GM18907 (cell line): ENCODE measurements at regions not wholly inside any gene's neighbourhood (a gene's known extent, or its start where the extent isn't known, plus 50 kb on each side); places are given as distances from the start of the nearest gene placed in this dataset.

ENCODE experiments used
- ATAC-seq: cut with Tn5 transposase; IDR thresholded peaks from one replicate; pipeline ENCODE4 v1.9.1; 2021; ENCODE audit warnings: mild to moderate bottlenecking, moderate library complexity; ENCODE audit not compliant: unreplicated experiment

- peak; percentile 66 for ATAC-seq
Observed at GRCh38 chr5:35478856-35479682, 138.6 kb upstream of the SPEF2 start.

DNA sequence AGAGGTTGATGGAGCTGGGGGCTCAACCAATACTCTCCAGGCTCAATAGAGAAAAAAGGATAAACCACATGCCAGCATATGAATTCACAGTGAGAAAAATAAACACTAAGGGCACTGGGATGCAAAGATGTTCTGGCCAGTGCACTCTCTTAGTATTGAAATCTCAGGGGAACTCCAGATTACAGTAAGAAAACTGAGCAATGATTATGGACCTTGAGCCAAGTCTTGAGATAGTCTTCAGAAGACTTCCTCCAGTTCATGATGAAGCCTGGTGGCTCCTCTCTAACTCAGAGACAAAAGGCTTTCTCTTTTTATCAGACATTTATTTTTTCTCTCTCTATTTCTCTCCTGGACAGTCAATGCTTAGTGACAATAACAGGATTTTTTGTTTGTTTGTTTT is 139.8 kb upstream of the SPEF2 start:
- ATAC-seq: no peak

- ATAC-seq: no peak
Observed at GRCh38 chr5:35477321-35477720, 140.3 kb upstream of the SPEF2 start.

DNA sequence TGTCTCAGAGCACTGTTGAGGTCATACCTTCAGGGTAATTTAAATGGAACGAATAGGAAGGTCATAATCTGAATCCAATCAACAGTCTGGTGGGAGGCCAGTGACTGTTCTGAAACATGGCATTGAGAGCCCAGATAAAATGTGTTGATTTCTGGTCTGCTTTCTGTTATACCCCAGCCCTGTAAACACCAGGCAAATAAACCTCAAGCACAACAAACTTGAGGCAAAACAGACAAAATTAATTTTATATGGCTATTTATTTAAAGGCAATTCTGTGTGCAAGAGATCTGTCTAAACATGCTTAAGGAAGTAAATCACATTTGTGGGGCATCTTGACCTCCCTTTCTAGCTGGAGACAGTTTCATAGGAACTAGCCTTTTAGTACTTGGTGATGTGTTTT is 140.9 kb upstream of the SPEF2 start:
- ATAC-seq: no peak

DNA sequence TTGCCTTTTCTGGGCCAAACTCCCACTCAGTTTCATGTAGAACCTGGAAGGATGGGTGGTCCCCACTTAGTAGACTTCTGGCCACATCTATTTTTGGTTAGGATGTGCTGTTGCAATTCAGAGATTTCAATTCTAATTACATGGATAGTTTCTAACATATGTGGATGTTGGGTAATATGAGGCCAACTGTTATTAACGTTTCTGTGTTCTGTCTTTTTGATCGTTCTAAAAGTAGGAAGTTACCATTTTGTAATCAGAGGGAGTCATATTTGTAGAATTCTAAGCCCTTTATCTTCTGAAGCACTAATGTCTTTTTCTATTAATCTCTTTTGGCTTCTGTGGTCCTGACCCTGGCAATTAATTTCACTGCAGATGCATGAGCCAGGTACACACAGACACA is 141.6 kb upstream of the SPEF2 start:
- no peak for ATAC-seq

DNA sequence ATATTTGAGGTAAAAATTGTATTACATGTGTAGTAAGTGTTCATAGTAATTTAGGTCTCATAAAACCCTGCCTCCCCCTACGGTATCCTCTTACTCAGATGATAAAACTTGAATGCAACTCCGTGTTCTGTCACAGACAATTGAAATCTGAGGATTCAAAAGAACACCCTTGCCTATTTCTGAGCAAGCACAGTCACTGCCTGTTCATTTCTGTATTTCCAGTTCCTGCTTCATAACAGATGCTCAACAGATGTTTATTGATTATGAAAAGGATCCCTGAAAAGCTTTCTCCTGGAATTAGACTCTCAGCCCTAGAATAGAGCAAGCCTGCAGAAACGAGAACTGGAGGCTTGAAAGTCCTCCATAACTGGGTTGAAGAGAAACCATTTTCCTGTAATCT is 144.1 kb upstream of the SPEF2 start:
- no peak for ATAC-seq

DNA sequence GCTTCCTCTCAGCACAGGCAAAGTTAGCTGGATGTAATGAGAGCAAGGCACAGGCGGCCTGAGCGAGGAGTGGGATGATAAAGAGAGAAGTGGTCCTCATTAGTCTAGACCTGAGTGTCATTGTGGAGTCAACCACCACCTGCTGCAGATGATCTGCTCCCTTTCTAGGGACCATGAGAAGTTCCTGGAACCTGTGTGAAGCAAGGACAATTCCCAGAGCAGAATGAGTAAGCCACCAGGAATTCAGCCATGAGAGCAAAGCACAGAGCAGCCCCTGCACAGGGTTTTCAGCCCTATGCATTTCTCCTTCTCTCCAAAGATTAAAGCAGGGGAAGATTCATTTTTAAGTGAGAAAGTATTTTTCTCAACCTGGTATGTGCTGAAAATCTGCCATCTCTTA is 146.8 kb upstream of the SPEF2 start:
- no peak for ATAC-seq

DNA sequence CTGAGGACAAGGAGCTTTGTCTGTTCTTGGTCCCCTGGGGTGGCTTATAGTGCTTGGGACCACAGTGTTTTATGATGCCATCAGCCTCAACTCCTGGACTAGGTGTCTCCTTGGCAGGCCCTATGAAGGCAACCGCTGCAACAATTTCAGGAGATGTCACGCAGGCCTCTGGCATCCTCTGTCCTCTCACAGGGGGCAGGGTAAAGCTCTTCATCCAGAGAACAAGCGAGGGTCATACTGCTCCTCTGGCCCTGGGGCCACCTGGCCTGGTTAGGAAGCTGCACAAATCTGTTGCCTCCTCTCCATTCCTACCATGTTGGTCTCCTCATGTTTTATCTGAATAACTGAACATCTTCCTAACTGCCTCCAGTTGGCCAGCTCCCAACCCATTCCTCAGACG is 148.9 kb upstream of the SPEF2 start:
- no peak for ATAC-seq

DNA sequence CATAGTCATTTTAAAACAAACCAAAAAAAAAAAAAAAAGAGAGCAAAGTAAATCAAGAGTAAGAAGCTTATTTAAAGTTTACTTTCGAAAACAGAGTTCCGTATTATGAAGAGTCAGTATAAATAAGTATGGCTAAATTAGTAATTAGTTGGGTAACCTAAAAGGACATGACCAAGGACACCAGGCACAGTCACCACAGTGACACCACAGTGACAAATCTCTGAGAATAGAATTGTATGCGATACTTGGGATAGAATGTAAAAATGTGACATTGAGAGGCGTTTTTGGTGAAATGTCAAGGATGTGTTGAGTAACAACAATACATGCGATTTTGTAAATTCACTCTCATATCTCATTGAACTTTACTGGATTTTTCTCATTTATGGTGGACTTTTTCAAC is 150.9 kb upstream of the SPEF2 start:
- no peak for ATAC-seq

DNA sequence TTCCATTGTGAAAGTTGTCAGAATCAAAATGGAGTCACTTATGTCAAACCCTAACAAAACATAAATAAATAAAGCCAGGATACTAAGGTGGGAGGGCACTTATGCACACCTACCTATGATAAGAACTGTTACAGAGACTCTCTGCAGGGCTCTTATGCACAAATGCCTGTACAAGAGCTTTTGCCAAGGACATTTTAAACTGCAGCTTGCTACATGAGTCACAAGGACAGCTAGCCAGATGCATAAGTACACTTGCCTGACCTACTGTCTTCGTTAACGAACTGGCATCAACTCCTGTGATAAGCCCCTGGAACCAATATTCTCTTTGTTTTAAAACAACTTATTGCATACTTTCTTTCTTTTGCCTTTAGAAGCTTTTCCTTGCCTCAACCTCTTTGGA is 152.9 kb upstream of the SPEF2 start:
- ATAC-seq: no peak

- no peak for ATAC-seq
Observed at GRCh38 chr5:35461530-35461929, 156.1 kb upstream of the SPEF2 start.

DNA sequence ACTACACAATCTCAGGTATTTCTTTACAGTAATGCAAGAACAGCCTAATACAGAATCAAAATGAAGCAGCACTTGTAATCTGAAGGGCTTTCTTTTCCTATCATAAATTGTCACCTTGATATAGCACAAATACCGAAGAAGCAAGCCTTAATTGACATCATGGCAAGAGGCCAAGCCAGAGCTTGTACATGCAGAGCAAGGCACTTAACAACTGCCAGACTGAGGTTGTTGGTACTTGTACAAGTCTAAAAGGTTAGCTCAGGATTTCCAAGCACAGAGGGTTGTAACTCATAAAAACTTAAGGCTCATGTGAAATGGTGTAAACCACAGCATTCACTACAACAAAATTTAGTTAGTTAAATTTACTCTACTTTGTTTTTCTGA is 158.8 kb upstream of the SPEF2 start:
- no peak for ATAC-seq

DNA sequence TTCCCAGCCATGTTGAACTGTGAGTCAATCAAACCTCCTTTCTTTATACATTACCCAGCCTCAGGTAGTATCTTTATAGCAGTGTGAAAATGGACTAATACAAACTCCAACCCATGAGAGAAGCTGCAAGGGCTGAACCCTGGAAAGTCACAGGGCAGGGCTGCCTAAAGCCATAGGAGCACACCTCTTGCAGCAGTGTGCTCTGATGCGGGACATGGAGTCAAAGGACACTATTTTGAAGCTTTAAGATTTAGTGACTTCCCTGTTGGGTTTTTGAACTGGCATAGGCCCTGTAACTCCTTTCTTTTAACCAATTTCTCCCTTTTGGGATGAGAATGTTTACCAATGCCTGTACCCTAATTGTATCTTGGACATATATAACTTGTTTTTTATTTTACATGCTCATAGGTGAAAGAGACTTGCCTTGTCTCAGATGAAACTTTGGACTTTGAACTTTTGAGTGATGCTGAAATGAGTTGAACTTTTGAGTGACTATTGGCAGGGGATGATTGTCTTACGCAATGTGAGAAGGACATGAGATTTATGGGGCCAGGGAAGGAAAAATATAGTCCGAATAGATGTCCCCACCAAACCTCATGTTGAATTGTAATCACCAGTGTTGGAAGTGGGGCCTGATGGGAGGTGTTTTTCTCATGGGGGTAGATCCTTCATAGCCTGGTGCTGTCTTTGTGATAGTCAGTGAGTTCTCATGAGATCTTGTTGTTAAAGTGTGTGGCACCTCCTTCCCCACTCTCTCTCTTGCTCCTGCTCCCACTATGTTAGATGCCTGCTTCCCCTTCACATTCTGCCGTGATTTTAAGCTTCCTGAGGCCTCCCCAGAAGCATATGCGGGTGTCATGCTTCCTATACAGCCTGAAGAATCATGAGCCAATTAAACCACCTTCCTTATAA is 159.5 kb upstream of the SPEF2 start:
- no peak for ATAC-seq

DNA sequence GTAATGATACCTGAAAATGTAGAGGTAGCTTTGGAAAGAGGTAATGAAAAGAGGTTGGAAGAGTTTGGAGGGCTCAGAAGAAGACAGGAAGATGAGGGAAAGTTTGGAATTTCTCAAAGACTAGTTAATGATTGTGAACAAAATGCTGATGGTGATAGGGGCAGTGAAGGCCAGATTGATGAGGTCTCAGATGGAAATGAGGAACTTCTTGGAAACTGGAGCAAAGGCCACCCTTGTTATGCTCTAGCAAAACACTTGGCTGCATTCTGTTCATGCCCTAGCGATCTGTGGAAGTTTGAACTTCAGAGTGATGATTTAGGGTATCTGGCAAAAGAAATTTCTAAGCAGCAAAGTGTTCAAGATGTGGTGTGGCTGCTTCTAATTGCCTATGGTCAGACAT is 161.2 kb upstream of the SPEF2 start:
- ATAC-seq: no peak

DNA sequence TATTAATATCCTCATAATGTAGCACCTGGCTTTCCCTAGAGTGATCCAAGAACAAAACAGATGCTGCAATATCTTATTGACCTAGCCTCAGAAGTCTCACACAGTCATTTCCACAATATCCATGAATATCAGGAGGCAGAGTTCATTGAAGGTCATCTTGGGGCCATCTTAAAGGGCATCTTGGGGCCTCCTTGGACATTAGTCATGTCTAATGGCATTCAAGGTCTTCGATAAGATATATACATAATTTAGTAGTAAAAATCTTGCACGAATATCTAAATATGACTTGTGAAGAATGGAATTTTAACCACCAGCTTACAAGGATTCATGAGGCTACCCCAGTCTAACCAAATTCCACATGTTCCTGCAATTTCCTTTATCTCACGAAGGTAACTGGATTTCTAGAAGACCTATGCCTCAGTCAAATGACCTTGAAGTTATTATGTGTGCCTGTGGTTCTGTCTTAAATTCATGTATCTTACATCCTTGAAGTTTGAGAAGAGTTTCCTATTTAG is 163.6 kb upstream of the SPEF2 start:
- no peak for ATAC-seq

DNA sequence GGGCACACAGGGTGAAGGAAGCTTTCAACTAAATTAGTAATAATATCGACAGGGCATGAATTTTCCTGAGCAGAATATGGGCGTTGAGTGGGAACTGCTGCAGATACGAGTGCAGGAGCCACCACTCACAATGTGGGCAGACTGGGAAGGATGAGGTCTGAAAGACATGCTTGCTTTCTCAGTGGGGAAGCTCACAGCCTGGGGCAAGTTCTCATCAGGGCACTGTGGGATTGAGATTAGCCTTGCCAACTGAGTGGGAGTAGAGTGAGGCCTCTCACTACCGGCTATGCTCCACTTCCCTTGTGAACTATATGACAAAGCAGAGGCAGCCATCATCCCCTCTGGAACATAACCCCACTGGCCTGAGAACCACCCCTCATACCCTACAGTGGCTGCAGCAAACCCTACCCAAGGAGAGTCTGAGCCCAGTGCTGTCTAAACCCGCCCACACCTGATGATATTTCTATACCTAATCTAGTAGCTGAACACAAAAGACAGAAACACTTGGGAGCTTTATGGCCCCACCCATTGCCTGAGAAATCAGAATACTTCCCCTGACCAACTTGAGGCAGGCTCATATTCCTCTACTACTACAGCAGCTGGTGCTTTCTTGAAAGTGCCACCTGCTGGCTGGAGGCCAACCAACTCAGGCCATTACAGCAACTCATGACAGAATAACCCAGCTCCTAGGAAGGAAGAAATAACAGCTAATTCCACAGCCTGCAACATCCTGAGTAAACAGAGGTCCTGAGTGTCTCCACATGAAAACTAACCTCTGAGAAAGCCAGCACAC is 173.7 kb upstream of the SPEF2 start:
- ATAC-seq: no peak

- ATAC-seq: no peak
Observed at GRCh38 chr5:35442885-35443639, 174.6 kb upstream of the SPEF2 start.

- ATAC-seq: no peak
Observed at GRCh38 chr5:35440409-35440808, 177.3 kb upstream of the SPEF2 start.

GRCh38 chr5:35438786-35439185 is 178.9 kb upstream of the SPEF2 start:
- ATAC-seq: no peak

DNA sequence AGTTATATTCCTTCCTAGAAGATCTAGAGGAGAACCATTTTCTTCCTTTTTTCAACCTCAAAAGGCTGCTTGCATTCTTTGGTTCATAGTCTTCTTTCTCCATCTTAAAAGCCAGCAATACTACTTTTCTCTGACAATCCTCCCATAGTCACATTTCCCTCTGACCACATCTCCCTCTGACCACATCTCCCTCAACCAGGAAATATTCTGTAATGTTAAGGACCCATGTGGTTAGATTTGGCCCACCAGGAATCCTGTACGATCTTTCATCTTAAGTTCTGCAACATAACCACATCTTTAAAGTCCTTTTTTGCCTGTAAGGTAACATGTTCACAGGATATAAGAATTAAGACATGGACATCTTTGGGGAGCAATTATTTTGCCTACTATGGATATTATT is 179.4 kb upstream of the SPEF2 start:
- ATAC-seq: no peak
